H1 (cell line): ENCODE measurements at regions not wholly inside any gene's neighbourhood (a gene's known extent, or its start where the extent isn't known, plus 50 kb on each side); places are given as distances from the start of the nearest gene placed in this dataset.

Source experiments
- CTCF ChIA-PET: fragments of 300-600 bp; sonication (Branson Sonifier 250); formaldehyde crosslinking; loops from one replicate; lab custom pipeline; 2021; ENCODE audit not compliant: partially characterized antibody; lab: Charles Lee
- POLR2A ChIA-PET: fragments of 300-600 bp; sonication (Branson Sonifier 250); formaldehyde crosslinking; loops from one replicate; lab custom pipeline; 2021; ENCODE audit warnings: inconsistent platforms; ENCODE audit not compliant: partially characterized antibody; lab: Charles Lee
- DNase-seq, 2 experiments: peaks; one replicate each; pipeline versions ENCODE4 v3.0.0 to v3.0.0-alpha.2; 2010 to 2022; ENCODE audit warnings: low spot score in 2 of 2, low read depth in 1 of 2, mixed read lengths in 1 of 2
- FAIRE-seq: peaks from 2 replicates; lab custom pipeline; 2011; peaks lifted over from hg19 to GRCh38; lab: Jason Lieb, UNC
- H2AFZ ChIP-seq: 2 replicates; pipeline ENCODE4 v1.8.1; 2012; ENCODE audit warnings: low read length, inconsistent platforms
- H2AK5ac ChIP-seq: 2 replicates; pipeline ENCODE4 v1.6.1; 2013; ENCODE audit warnings: low read depth, low read length
- H2BK120ac ChIP-seq: replicated peaks from 2 replicates; pipeline ENCODE3; 2013; ENCODE audit warnings: low read depth, low read length, inconsistent platforms
- H2BK12ac ChIP-seq: 2 replicates; pipeline ENCODE4 v1.6.1; 2013; ENCODE audit warnings: low read depth, low read length
- H2BK15ac ChIP-seq: 2 replicates; pipeline ENCODE4 v1.6.1; 2013; ENCODE audit warnings: low read length
- H2BK20ac ChIP-seq: 2 replicates; pipeline ENCODE4 v1.6.1; 2013; ENCODE audit warnings: low read length
- H2BK5ac ChIP-seq: 2 replicates; pipeline ENCODE4 v1.6.1; 2013; ENCODE audit warnings: low read depth, low read length
- H3K14ac ChIP-seq: 2 replicates; pipeline ENCODE4 v1.6.1; 2013; ENCODE audit warnings: inconsistent platforms; ENCODE audit not compliant: insufficient read length
- H3K18ac ChIP-seq: 2 replicates; pipeline ENCODE4 v1.6.1; 2013; ENCODE audit warnings: low read length; ENCODE audit errors: extremely low read depth
- H3K23ac ChIP-seq: 2 replicates; pipeline ENCODE4 v1.6.1; 2013; ENCODE audit warnings: inconsistent platforms; ENCODE audit not compliant: insufficient read length
- H3K23me2 ChIP-seq: 2 replicates; pipeline ENCODE4 v1.6.1; 2013; ENCODE audit warnings: low read depth, low read length
- H3K27ac ChIP-seq: 2 replicates; pipeline ENCODE4 v1.6.1; 2011; ENCODE audit warnings: low read depth, low read length, inconsistent platforms
- H3K27me3 ChIP-seq, 4 experiments: replicated peaks in 1 of 4; 1 replicate in 1 of 4; 2 replicates in 3 of 4; pipeline versions ENCODE4 v1.6.1 to v1.8.1; 2011 to 2013; ENCODE audit warnings: low read length in 3 of 4, mild to moderate bottlenecking in 3 of 4, inconsistent platforms in 2 of 4, mixed read lengths in 2 of 4, moderate library complexity in 1 of 4; ENCODE audit not compliant: control insufficient read depth in 3 of 4, insufficient read depth in 3 of 4; ENCODE audit errors: extremely low read depth in 1 of 4
- H3K36me3 ChIP-seq, 4 experiments: 2 replicates each; pipeline versions ENCODE4 v1.6.1 to v1.8.1; 2011 to 2013; ENCODE audit warnings: mild to moderate bottlenecking in 4 of 4, low read length in 3 of 4, moderate library complexity in 2 of 4, control low read depth in 1 of 4, inconsistent platforms in 1 of 4; ENCODE audit not compliant: insufficient read depth in 4 of 4, control insufficient read depth in 2 of 4
- H3K4ac ChIP-seq: replicated peaks from 2 replicates; pipeline ENCODE3; 2013; ENCODE audit warnings: low read length, low read depth, mixed read lengths, inconsistent platforms; ENCODE audit not compliant: insufficient read length
- H3K4me1 ChIP-seq, 4 experiments: replicated peaks in 1 of 4; 1 replicate in 1 of 4; 2 replicates in 3 of 4; pipeline versions ENCODE4 v1.6.1 to v1.8.1; 2011 to 2013; ENCODE audit warnings: low read length in 3 of 4, inconsistent platforms in 2 of 4, mixed read lengths in 1 of 4; ENCODE audit not compliant: insufficient read depth in 4 of 4, control insufficient read depth in 3 of 4
- H3K4me2 ChIP-seq, 2 experiments: 2 replicates each; pipeline versions ENCODE4 v1.6.1 to v1.8.1; 2011 to 2013; ENCODE audit warnings: low read depth in 2 of 2, low read length in 2 of 2, control low read depth in 1 of 2, inconsistent platforms in 1 of 2, mild to moderate bottlenecking in 1 of 2; ENCODE audit not compliant: insufficient read depth in 1 of 2
- H3K4me3 ChIP-seq, 4 experiments: fragments of 200-600, 300-600 bp in 1 of 4; sonication (generic), shearing (Covaris generic), sonication (Bioruptor Twin) in 1 of 4; 2 replicates each; pipeline versions ENCODE4 v1.5.1 to v1.8.1; 2011 to 2016; ENCODE audit warnings: low read length in 4 of 4, low read depth in 3 of 4, control low read depth in 2 of 4, inconsistent platforms in 2 of 4, mild to moderate bottlenecking in 2 of 4, mixed read lengths in 1 of 4, moderate library complexity in 1 of 4; ENCODE audit not compliant: insufficient read depth in 2 of 4; ENCODE audit errors: extremely low read depth in 1 of 4
- H3K56ac ChIP-seq: replicated peaks from 2 replicates; pipeline ENCODE3; 2013; ENCODE audit warnings: low read depth, mild to moderate bottlenecking, mixed read lengths, low read length, inconsistent platforms; ENCODE audit not compliant: insufficient read length
- H3K79me1 ChIP-seq: 2 replicates; pipeline ENCODE4 v1.6.1; 2013; ENCODE audit warnings: low read depth, low read length, control low read depth
- H3K79me2 ChIP-seq, 2 experiments: 2 replicates each; pipeline versions ENCODE4 v1.6.1 to v1.8.1; 2012 to 2013; ENCODE audit warnings: low read length in 2 of 2, mild to moderate bottlenecking in 2 of 2, inconsistent platforms in 1 of 2; ENCODE audit not compliant: insufficient read depth in 2 of 2, control insufficient read depth in 1 of 2
- H3K9ac ChIP-seq, 4 experiments: replicated peaks in 1 of 4; 1 replicate in 1 of 4; 2 replicates in 3 of 4; pipeline versions ENCODE4 v1.6.1 to v1.8.1; 2011 to 2013; ENCODE audit warnings: low read depth in 3 of 4, low read length in 3 of 4, control low read depth in 2 of 4, mild to moderate bottlenecking in 2 of 4, moderate library complexity in 2 of 4, inconsistent platforms in 1 of 4; ENCODE audit errors: extremely low read depth in 1 of 4
- H3K9me3 ChIP-seq, 2 experiments: 2 replicates each; pipeline versions ENCODE4 v1.6.1 to v1.8.1; 2012 to 2013; ENCODE audit warnings: mild to moderate bottlenecking in 2 of 2, moderate library complexity in 2 of 2, control low read depth in 1 of 2, inconsistent platforms in 1 of 2, low read depth in 1 of 2, low read length in 1 of 2, mixed read lengths in 1 of 2; ENCODE audit not compliant: insufficient read depth in 2 of 2
- H4K20me1 ChIP-seq, 2 experiments: replicated peaks in 1 of 2; 2 replicates each; pipeline versions ENCODE3 to v1.8.1; 2011 to 2013; ENCODE audit warnings: inconsistent platforms in 2 of 2, low read length in 2 of 2, mild to moderate bottlenecking in 1 of 2; ENCODE audit not compliant: insufficient read depth in 2 of 2, control insufficient read depth in 1 of 2
- H4K5ac ChIP-seq: 2 replicates; pipeline ENCODE4 v1.6.1; 2013; ENCODE audit warnings: low read length, low read depth, mixed read lengths, inconsistent platforms; ENCODE audit not compliant: insufficient read length
- H4K8ac ChIP-seq: 2 replicates; pipeline ENCODE4 v1.8.0; 2013; ENCODE audit warnings: mild to moderate bottlenecking, moderate library complexity, low read length, inconsistent platforms; ENCODE audit not compliant: insufficient read depth; ENCODE audit errors: extremely low read depth
- H4K91ac ChIP-seq: replicated peaks from 2 replicates; pipeline ENCODE3; 2013; ENCODE audit warnings: low read length, mixed read lengths, inconsistent platforms; ENCODE audit not compliant: insufficient read length
- CTCF ChIP-seq, 3 experiments: IDR thresholded peaks; 1 replicate in 2 of 3; 2 replicates in 1 of 3; pipeline versions ENCODE4 v1.5.1 to v1.6.1; 2011; ENCODE audit warnings: low read length in 3 of 3, mild to moderate bottlenecking in 3 of 3, inconsistent platforms in 2 of 3, low read depth in 1 of 3, moderate library complexity in 1 of 3; ENCODE audit not compliant: insufficient read depth in 1 of 3; ENCODE audit errors: control extremely low read depth in 1 of 3
- JUN ChIP-seq: IDR thresholded peaks from 2 replicates; pipeline ENCODE4 v1.6.1; 2011; ENCODE audit warnings: low read depth, mild to moderate bottlenecking, improper control_type of control experiment, low read length
- RAD21 ChIP-seq, 2 experiments: IDR thresholded peaks in 1 of 2; conservative IDR thresholded peaks in 1 of 2; 2 replicates each; pipeline ENCODE4 v1.6.1; 2011; ENCODE audit warnings: low read depth in 2 of 2, low read length in 2 of 2, improper control_type of control experiment in 1 of 2, inconsistent platforms in 1 of 2, mild to moderate bottlenecking in 1 of 2, moderate library complexity in 1 of 2
- WGBS, 2 experiments: shearing (Covaris generic) in 1 of 2; methylation state at CpG; one replicate each; pipeline versions ENCODE4 v1.1.6 to v1.1.7; 2013 to 2015; ENCODE audit warnings: low lambda C conversion rate in 2 of 2, mixed read lengths in 2 of 2, inconsistent platforms in 1 of 2, low coverage in 1 of 2, missing lambda C conversion rate in 1 of 2; ENCODE audit not compliant: insufficient replicate concordance in 2 of 2, insufficient coverage in 1 of 2, insufficient read length in 1 of 2; ENCODE audit errors: extremely low coverage in 1 of 2, missing lambda C conversion rate in 1 of 2; 5-methylcytosine and 5-hydroxymethylcytosine counted together

- Histone ChIP-seq H3K9ac (no peak overlapping the region), H3K79me2 (peaks cover 0 to 21% of the 10 kb centered on the region in 2 experiments; a peak in 2 of 4 replicates), H2BK15ac (no peak overlapping the region), H3K9me3 (peaks cover 0 to 12% of the 10 kb centered on the region in 2 experiments; a peak in 1 of 4 replicates), H3K56ac (no peak overlapping the region), H3K18ac (no peak overlapping the region), H4K20me1 (no peaks in the 10 kb centered on the region), H3K4me2 (no peak overlapping the region), H3K36me3 (no peaks in the 10 kb centered on the region), H3K23me2 (no peaks in the 10 kb centered on the region), H3K27me3 (no peaks in the 10 kb centered on the region), H2BK5ac (no peak overlapping the region), H3K27ac (no peak overlapping the region), H3K23ac (no peak overlapping the region), H3K4me1 (peaks cover 5 to 17% (median 10%) of the 10 kb centered on the region in 4 experiments; a peak in 4 of 7 replicates), H3K14ac (no peak overlapping the region), H4K91ac (no peak overlapping the region), H2BK12ac (no peak overlapping the region), H2AFZ (no peak overlapping the region), H2BK20ac (no peak overlapping the region), H3K4ac (no peak overlapping the region), H4K5ac (no peak overlapping the region), H4K8ac (no peak overlapping the region), H3K4me3 (no peak overlapping the region), H2AK5ac (no peak overlapping the region), H2BK120ac (no peak overlapping the region), H3K79me1 (peaks cover 4% of the 10 kb centered on the region; the same call in 1 of the 2 replicates)
- DNase-seq (no peak), FAIRE-seq (no peak)
- WGBS, 2 experiments: 86% methylated on average over 2 of the region's 2 CpGs; no CpG with 5 or more reads in 1 of the 2 experiments
- CTCF ChIA-PET: interaction anchor here (0.6 to 2.7 kb wide), 8 partner anchors 8 to 1622 kb away, joined by 3 to 9 read pairs (median 6); no protein-coding TSS in a partner anchor
- POLR2A ChIA-PET: no interaction called here
- TF ChIP-seq CTCF (IDR thresholded peaks at IDR 0.05; ENCODE audit: control extremely low read depth in 1 of 3, insufficient read depth in 1 of 3, low read depth in 1 of 3, low read length in 3 of 3) (0 out of 4 replicates have a peak, but pooled peaks of 1 of the 3 experiments have one; percentile 4), RAD21 (IDR thresholded peaks at IDR 0.05 in 1 of 2, conservative IDR thresholded peaks at IDR 0.05 in 1 of 2; ENCODE audit: low read depth in 2 of 2, low read length in 2 of 2) (peak; percentile 10 to 36; a peak in 2 of 4 replicates), JUN (no peak)
Observed at GRCh38 chr4:151529187-151529586, 120.2 kb downstream of the FHIP1A start.
